ENCODE measurements at regions not wholly inside any gene's neighbourhood (a gene's known extent, or its start where the extent isn't known, plus 50 kb on each side); places are given as distances from the start of the nearest gene placed in this dataset.
"Not testable (repeated sequence)": the region's sequence is repeated elsewhere in the genome, so short reads cannot be mapped to it uniquely, and the experiment has no call there.

DNA sequence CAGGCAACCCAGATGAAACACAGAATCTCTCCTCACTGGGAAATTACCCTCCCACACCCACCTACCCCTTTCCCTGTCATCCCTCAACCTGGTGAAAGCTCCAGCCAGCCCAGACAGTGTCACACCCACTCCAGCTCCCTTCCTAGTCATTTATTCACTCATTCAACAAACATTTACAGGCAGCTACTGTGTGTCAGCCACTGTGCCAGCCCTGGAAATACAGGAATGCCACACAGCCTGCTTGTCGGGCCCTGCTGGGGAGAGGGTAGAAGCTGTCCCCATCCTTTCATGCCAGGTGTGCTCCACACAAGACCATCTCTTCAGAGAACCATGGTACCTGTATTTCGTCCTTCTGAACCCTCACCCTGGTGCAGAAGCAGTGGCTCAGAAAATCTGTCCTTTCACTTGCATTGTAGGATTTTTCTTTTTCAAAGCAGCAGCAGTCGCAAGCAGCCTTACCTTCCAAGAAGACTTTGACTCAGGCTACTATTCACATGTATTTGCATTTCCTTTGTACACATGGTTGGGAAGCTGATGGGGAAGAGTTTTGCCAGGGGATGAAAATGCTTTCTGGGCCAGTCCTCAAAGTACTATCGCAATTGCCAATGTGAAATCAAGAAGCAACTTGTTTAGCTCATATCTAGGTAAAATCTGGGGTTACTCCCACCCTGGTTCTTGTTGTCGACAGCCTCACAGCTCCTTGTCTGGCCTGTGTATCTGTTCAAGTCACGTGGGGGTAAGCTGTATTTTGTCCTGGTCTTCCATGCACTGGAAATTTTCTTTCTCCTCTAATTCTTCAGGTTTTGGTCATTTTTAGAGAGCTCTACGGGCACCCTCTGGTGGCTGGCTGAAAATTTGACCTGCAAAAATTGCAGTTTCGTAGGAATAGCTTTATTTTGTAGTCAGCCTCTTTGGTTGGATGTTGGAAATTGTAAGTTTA lies 147.4 kb upstream of the EGLN3 start:
- peak; percentile 42 for DNase-seq (ENCODE audit: low read depth)

DNA sequence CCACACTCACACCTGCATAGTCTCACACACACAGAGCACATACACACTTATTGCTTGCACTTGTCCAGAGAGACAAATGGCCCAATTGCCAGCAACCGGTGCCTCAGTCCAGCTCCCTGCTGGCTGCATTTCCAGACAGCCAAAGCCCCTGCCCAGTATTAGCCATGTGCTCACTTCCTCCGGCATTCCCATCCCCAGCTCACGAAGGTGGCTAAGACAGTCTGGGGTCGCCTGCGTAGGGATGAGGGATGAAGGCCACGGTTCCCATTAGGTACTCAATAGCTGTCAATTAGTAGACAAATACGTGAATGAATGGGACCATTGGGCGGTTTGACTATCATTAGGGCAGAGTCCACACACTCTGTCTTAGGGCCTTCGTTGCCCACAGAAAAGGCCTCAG lies 146.8 kb upstream of the EGLN3 start:
- DNase-seq (ENCODE audit: low read depth): no peak

DNA sequence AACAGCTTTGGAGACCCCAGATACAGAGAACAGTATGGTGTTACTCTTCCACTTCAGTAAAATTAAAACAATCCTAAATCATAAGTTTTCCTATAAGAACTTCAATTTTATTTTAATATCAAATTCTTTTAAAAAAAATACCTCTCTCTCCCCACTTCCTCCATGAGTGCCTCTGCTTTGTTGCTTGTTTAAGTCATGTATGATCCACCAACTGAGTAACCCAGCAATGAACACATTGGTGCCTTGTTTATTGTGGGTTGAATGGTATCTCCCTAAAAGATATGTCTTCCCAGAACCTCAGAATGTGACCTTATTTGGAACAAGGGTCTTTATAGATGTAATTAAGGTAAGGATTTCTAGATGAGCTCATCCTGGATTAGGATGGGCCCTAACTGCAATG lies 143.5 kb upstream of the EGLN3 start:
- DNase-seq (ENCODE audit: low read depth): no peak

DNA sequence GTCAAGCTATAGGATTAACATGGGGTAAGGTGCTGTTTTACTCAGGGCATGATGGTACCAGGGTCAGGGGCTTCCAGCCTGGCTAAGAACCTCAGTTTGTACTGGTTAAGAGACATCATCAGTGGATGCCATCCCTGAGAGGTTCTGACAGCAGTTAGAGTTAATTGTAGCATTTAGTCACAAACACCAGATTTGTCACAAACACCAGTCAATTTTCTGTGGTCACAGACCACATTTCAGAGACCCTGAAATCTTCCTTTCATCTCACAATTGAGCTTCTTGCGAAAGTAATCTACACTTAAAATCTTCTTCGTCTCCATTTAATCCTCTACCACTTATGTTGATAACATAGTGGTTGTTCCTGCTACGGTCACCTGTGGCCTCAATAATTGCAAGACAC lies 143.0 kb upstream of the EGLN3 start:
- DNase-seq (ENCODE audit: low read depth): no peak

DNA sequence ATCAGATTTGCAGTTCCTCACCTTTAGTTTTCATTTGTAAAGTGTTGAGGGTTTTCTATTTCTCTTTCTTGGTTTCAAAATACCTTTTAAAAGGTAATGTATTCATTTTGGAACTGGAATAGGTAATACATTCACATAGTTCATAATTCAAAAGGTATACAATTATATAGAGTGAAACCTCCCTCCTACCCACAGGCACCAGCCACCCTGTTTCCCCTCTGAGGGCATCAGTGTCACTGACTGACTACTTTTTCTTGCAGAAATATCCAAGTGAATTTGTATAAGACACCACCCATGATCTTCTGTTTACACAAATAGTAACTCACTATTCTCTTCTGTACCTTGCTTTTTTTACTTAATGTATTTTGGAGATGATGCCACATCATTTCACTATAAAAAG lies 139.6 kb upstream of the EGLN3 start:
- no peak for DNase-seq (ENCODE audit: low read depth)

DNA sequence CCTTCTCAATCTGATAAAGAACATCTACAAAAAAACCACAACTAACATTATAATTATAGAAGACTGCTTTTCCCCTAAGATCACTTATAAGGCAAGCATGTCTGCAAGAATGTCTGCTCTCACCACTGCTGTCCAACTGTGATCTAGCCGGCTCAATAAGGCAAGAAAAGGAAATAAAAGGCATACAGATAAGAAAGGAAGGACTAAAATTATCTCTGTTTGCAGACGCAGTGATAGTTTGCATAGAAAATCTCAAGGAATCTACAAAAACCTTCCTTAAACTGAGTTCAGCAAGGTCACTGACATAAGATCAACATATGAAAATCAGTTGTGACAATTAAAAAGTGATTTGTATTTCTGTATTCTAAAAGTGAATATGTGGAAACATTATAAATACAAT lies 138.0 kb upstream of the EGLN3 start:
- no peak for DNase-seq (ENCODE audit: low read depth)

DNA sequence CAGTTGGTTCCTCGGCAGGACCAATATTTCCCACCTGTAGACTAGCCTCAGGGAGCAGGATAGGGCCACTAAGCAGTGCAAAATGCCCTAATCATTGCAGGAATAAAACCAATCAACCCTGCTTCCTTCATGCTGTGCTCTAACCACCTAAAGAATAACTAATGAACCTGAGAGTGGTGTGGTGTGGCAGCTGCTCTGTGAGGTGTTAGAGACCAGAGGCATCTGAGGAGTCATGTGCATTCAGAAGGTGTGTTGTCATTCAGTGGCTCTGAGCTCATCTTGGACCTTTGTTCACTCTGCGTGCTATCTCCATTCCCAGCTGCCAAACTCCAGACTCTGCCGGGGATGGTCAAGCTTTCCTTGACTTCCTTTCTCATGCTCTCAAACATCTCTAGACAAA lies 136.7 kb upstream of the EGLN3 start:
- no peak for DNase-seq (ENCODE audit: low read depth)

DNA sequence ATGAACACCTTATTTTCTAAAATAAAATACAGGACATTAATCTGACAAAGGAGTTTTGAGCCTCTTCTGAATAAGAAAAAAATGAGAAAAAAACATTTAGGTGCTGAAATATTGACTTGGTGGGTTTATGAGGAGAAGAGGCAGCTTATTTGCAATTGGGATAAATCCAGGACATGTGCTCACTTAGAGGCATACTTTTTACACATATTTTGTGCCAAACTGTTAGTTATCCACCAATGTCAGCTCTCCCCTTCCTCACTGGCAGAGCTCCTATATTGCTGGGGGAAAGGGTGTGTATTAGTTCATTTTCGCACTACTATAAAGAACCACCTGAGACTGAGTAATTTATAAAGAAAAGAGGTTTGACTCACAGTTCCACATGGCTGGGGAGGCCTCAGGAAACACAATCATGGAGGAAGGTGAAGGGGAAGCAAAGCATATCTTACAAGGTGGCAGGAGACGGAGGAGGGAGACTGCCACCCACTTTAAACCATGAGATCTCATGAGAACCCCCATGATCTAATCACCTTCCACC lies 135.4 kb upstream of the EGLN3 start:
- DNase-seq (ENCODE audit: low read depth): no peak

DNA sequence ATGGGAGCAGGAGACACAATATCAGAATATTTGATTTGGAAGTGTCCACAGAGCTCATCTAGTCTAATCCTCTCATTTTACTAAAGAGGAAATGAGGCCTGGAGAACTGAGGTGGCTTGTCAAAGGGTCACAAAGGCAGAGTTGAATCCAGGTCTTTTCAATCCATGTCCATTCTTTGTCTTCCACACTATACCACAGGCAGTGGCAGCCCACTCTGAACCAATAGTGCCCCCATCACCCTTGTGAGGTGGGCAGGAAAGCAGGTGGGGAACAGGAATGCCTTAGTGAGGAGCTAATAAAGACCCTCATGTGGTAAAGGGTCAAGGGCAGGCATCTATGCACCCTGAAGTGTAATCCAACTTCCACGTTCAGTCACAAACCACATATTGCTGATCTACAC lies 134.8 kb upstream of the EGLN3 start:
- DNase-seq (ENCODE audit: low read depth): no peak

DNA sequence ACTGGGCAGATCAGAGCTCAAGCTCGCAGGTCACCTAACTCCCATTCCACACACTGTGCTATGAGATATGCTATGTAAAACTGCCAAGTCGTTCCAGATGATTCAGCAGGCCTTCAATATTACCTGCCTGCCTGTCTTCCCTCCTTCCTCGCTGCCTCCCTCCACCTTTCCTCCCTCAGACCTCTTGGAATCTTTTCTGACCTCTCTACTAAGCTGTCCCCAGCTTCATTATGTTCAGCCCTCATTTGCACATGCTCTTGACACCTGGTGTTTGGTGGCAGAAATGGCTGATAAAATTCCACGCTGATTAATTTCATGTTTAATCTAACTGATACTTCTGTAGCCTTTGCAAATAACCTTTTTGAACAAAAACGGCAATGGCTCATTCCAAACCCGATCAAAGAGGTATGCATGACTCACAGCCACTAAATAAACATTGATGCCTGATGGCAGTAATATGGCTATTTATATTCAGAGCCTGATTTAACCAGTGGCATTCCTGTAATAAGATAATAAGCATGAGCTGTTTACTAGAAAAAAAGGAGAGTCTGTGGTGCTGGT lies 130.8 kb upstream of the EGLN3 start:
- DNase-seq (ENCODE audit: low read depth): peak; percentile 58

DNA sequence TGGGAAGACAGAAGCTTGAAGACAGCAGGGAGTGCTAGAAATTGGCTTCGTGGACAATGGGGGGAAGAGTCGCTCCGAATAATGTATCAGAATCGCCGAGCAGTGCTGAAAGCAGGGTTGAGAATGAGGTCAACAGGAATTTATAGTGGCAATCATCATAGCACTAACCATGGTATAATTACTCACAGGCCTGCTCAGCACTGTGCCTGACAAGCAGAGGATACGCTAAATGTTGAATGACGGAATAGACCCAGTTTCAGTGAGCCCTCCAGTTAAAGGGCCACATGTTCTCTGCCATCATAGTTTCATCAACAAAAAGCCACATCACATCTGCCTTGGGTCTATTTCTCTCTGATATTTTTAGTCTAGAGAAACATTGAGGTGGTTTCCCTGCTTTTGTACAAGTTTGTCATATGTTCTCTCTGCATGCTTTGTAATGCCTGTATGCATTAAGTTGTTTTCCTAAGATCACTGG lies 130.3 kb upstream of the EGLN3 start:
- peak; percentile 60 for DNase-seq (ENCODE audit: low read depth)

DNA sequence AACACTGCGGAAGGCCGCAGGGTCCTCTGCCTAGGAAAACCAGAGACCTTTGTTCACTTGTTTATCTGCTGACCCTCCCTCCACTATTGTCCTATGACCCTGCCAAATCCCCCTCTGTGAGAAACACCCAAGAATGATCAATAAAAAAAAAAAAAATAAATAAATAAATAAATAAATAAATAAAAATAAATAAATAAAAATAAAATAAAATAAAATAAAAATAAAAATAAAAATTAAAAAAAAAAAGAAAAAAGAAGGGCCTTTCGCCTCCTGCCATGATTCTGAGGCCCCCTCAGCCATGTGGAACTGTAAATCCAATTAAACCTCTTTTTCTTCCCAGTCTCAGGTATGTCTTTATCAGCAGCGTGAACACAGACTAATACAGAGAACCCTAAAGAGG lies 128.8 kb upstream of the EGLN3 start:
- DNase-seq (ENCODE audit: low read depth): not testable (repeated sequence)

DNA sequence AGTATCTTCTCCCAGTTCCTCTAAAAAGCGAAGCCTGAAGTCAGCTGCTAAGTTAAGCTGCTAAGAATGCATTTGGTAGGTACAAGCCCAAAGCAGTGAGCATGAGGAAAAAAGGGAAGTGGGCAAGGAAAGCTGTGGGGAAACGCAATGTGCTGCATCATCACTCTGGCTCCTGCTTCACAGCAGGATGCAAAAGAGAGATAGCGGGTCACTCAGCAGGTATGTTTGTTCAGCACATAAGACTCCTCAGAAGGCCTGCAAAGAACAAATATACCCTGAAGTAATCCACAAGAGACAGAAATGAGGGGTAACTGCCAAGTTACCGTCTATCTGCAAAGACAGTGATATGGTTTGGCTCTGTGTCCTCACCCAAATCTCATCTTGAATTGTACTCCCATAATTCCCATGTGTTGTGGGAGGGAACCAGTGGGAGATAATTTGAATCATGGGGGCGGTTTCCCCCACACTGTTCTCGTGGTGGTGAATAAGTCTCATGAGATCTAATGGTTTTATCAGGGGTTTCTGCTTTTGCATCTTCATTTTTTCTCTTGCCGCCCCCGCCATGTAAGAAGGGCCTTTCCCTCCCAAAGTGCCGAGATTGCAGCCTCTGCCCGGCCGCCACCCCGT lies 127.4 kb upstream of the EGLN3 start:
- no peak for DNase-seq (ENCODE audit: low read depth)

DNA sequence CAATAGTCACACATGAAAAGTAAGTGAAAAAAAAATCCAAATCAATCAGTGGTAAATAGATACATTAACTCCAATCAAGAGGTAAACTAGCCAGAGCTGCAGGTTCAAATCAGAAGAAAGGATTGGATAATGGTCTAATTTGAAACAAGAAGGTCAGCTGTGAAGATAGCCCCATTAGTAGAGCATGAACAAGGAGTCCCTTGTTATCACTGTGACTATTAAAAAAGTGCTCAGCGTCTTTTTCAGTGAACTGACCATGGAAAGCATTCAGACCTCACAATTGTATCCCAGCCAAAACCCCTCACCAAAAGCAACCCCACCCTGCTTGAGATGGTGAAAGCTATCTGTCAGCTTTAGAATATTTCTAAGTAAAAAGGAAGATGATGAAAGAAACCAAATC lies 125.0 kb upstream of the EGLN3 start:
- DNase-seq (ENCODE audit: low read depth): no peak

DNA sequence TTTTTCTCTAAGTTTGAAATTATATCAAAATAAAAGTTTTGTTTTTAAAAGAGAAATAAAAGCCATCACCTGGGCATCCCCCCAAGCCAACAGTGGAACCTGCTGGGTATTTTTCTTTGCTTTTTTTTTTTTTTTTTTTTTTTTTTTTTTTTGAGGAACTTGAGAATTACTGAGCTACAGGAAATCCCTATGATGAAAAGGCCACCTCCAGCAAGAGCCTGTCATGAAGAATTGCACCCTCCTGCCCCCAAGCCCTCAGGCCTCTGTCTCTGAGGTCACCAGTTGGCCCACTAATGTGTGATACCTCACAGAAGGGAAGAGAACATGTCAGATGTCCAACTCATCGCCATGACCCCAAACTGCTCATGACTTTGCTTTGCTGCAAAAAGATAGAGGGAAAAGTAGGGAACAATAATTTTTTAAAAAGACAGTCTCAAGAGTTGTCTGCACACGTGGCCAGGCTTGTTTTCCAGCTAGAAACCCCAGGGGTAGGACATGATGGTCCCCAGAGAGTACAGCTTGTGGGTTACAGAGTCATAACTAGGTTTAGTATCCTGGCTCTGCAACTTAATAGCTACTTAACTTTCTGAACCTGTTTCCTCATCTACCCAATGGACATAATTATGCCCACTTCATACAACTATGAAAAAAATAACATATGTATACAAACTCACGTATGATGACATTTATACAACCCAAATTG lies 124.3 kb upstream of the EGLN3 start:
- DNase-seq (ENCODE audit: low read depth): no peak

DNA sequence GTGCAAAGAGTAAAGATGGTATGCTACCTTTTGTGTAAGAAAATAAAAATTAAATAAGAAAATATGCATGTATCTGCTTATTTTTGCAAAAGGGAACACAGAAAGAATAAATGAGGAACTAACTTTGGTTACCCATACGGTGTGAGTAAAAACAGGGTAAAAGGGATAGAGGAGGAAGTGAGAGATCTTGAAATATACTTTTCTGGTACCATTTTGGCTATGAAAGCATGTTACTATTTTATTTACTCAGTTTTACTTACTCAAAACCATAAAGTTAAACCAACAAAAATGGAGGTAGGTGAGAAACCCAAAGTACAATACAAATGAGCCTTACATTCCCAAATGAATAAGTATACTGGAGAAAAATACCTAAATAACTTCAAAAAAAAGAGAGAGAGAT lies 122.0 kb upstream of the EGLN3 start:
- no peak for DNase-seq (ENCODE audit: low read depth)

DNA sequence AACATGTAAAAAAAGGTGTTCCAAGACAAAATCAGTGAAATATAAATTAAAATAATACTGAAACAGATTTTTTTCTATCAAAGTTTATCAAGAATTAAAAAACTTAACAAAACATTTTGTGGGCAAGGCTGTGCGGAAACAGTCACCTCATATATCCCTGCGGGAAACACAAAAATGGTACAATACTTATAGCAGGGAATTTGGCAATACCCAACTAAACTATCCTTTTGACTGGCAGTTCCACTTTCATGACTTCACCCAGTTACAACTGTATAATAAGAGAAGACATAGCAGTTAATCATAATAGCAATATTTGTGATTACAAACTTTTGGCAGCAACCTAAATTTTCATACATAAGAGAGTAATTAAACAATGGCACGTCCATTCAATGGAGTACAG lies 121.5 kb upstream of the EGLN3 start:
- DNase-seq (ENCODE audit: low read depth): no peak

DNA sequence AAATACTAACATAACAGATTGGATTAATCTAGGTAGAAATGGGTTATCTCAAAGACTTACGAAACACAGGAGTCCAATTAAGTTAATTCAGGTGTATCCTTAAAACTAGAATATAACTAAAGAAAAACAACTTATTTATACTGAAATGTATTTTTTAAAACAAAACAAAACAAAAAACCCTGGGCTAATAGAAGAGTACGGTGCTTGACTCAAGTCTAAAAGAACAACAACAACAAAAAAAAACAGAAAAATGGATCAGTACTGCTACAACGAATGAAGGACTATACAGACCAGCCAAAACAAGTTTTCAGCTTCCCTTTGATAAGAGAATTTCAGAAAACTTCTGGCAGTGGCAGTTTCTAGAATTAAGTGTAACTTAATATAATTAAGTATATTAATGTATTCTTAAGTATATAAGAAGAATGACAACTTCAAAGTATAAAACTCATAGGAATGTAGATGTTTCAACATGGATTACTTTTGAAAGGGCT lies 120.1 kb upstream of the EGLN3 start:
- DNase-seq (ENCODE audit: low read depth): no peak

DNA sequence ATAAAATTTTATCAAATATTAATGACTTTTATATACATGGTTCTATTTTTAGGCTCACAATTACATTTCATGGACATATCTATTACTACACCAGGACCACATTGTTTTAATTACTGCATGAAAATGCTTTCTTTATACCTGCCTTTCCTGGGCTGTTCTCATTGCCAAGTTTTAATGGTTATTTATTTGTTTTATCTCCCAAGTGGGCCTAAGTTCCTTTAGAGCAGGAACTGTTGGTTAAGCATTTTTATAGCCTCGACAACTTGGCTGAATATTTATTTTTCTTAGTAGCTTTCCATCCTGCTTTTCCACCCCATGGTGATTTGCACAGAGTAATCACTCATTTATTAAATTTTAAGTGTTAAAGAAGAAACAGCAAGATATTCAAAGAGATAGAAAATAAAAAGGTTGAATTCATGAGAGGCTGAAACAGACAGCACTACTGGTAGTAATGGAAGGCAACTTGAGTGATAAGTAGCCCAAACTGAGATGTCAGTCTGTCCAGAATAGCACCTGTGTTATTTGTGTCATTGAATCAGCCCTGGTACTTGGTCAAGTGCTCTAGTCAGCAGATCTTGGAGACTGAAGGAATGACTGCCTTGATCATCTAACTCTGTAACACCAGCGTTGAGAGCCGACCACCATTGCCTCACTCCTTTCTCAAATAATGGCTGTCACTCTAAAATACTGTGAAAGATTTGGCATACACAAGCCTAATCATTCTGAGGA lies 119.1 kb upstream of the EGLN3 start:
- no peak for DNase-seq (ENCODE audit: low read depth)

DNA sequence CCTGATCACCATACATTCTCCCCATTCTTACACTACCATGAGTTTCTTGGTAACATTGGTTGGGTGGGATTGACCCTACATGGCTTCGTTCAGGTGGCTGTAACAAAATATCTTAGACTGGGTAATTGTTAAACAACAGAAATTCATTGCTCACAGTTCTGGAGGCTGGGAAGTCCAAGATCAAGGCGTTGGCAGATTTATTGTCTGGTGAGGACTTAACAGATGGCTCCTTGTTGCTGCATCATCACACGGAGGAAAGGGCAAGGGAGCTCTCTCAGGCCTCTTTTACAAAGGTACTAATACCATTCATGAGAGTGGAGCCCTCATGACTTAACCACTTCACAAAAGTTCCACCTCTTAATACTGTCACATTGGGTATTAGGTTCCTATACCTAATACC lies 116.7 kb upstream of the EGLN3 start:
- DNase-seq (ENCODE audit: low read depth): no peak

DNA sequence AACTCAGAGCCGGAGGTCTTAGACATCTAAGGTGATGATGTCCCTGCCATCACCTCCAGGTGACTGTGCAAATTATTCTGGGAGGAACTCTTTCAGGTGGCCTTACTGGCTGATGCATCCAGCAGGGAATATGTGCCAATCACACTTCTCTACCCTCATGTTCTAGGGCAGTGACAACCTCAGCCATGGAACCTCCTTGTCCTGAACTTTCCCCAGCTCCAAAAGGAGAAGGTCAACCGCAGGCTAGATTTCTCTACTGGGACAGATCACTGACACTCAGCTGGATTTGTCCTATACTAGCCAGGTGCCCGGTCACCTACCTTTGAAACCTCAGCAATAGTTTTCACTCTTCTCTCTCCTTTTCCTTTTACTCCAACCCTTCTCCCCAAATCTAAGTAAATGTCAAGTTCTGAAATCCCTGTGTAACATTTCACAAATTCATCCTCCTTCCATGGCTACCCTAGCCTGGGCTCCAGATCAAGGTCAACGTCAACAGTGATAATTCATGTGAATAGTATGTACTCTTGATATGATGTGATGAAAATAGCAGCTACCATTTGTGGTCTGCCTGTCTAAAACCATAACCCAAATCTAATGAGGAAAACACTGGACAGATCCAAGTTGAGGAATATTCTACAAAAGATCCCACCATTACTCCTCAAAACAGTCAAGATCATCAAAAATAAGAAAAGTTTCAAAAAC lies 115.0 kb upstream of the EGLN3 start:
- DNase-seq (ENCODE audit: low read depth): no peak
